Kidney (tissue), 13 donors: ENCODE measurements at regions not wholly inside any gene's neighbourhood (a gene's known extent, or its start where the extent isn't known, plus 50 kb on each side); places are given as distances from the start of the nearest gene placed in this dataset.

ENCODE experiments used
- DNase-seq, 5 donors: peaks; one replicate each; pipeline ENCODE4 v3.0.0-alpha.2; 2013 to 2020
- FAIRE-seq: peaks from 2 replicates; lab custom pipeline; 2012; peaks lifted over from hg19 to GRCh38; lab: Jason Lieb, UNC
- H3K27ac ChIP-seq, 2 donors: one replicate each; pipeline ENCODE4 v1.7.0; 2013; ENCODE audit warnings: low read depth in 2 of 2, low read length in 2 of 2, inconsistent platforms in 1 of 2
- H3K27me3 ChIP-seq: one replicate; pipeline ENCODE4 v1.7.1; 2013; ENCODE audit warnings: low read length, inconsistent platforms; ENCODE audit not compliant: control insufficient read depth, insufficient read depth
- H3K36me3 ChIP-seq, 3 donors: one replicate each; pipeline versions ENCODE4 v1.7.0 to v1.7.1; 2013; ENCODE audit warnings: low read length in 3 of 3, control low read depth in 1 of 3, inconsistent platforms in 1 of 3; ENCODE audit not compliant: insufficient read depth in 3 of 3, control insufficient read depth in 2 of 3
- H3K4me1 ChIP-seq, 3 donors: one replicate each; pipeline versions ENCODE4 v1.7.0 to v1.7.1; 2013; ENCODE audit warnings: low read length in 3 of 3, inconsistent platforms in 1 of 3, low read depth in 1 of 3; ENCODE audit not compliant: control insufficient read depth in 2 of 3, insufficient read depth in 2 of 3
- H3K4me3 ChIP-seq, 3 donors: one replicate each; pipeline versions ENCODE4 v1.7.0 to v1.8.1; 2013; ENCODE audit warnings: low read length in 3 of 3, control low read depth in 1 of 3, inconsistent platforms in 1 of 3
- H3K9ac ChIP-seq, 3 donors: one replicate each; pipeline versions ENCODE4 v1.7.0 to v1.7.1; 2013; ENCODE audit warnings: low read length in 3 of 3, control low read depth in 1 of 3, inconsistent platforms in 1 of 3
- H3K9me3 ChIP-seq, 3 donors: one replicate each; pipeline versions ENCODE4 v1.7.0 to v1.7.1; 2013; ENCODE audit warnings: low read length in 3 of 3, control low read depth in 1 of 3, inconsistent platforms in 1 of 3; ENCODE audit not compliant: control insufficient read depth in 2 of 3, insufficient read depth in 1 of 3
- intact Hi-C: fragments of 100-400 bp; cut with DNase I; formaldehyde crosslinking; loops from one replicate; pipeline ENCODE4 v1.11.1; 2022
- TF ChIP-seq, protein P1 (sequence below): IDR thresholded peaks from 3 replicates; pipeline ENCODE4 v1.5.1; 2012; ENCODE audit warnings: mild to moderate bottlenecking, moderate library complexity, borderline replicate concordance; ENCODE audit not compliant: insufficient read depth; ENCODE audit errors: extremely low read depth
- donor health status: control.
- donor health status: control.
- donor health status: control.
- donor health status: control.
- donor health status: control.
- donor health status: DM: yes; HTN: yes; CAD: no.
- donor health status: Normal renal cell carcinoma (clear cell type).

DNA sequence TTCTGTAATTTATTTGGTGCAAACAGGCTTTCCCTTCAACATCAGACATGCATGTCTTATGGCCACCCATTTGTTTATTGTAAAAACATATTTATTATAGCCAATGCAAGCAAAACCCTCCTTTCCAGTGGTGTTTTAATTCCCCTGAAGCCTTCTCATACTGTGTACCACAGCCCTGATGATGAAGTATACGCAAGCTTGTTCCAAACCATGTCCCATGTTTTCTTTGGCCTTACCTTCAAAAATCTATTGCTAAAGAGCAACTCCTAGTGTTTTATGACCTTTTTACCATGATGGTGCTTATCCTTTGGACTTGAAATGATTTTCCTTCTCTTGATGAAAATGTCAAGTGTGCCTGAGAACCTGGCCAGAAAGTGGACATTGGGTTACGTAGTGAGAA, 85.9 kb upstream of the CCDC91 start:
- H3K9ac ChIP-seq = no peak overlapping the region

DNA sequence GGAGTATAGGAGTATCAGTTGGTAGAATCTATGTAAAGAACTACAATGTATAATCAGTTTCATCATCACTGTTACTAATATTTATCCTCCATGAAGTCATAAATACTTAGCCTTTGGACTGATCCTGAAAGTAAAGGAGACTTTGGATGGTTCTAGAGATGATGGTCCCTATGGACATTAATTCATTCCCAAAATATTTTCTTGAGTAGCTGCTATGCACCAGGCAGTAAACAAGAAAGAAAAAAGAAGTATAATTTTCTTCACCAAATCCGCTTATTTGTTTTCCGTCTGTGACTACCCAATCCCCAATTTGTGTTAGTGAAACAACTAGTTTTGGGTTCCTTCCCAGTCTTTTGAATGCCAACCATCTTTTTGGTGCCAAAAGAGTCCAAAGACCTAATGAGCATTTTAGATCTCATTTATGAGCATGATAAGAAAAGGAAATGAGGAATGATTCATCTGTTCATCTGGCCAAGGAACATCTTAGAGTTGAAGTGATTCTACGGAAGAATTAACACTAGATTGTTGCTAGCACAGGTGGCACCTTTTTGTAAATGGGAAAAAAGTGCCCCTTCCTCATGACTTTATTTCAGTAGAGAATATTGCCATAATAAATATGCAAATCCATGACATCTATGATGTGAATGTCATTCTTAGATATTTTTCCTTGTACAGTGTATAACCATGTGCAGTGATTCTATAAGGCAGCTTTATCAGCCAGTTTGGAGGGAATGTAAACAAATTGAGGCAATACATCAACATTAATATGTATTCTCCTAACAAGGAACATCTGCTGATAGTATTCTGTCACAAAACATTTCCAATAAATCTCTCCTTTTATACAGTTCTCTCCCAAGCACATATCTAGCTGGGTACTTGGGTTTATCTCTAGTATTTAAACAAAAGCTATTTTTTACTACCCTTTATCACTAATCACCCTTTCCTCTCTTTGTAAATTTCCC, 85.1 kb upstream of the CCDC91 start:
- FAIRE-seq (no peak), DNase-seq (peak in 2 of 5 donors; percentile 26 to 60)
- no peak overlapping the region for H3K4me3 ChIP-seq
- no peaks in the 10 kb centered on the region for H3K36me3 ChIP-seq
- no peak overlapping the region for H3K27ac ChIP-seq
- no peaks in the 10 kb centered on the region for H3K9me3 ChIP-seq
- no peaks in the 10 kb centered on the region for H3K27me3 ChIP-seq
- TF ChIP-seq, protein P1, sequence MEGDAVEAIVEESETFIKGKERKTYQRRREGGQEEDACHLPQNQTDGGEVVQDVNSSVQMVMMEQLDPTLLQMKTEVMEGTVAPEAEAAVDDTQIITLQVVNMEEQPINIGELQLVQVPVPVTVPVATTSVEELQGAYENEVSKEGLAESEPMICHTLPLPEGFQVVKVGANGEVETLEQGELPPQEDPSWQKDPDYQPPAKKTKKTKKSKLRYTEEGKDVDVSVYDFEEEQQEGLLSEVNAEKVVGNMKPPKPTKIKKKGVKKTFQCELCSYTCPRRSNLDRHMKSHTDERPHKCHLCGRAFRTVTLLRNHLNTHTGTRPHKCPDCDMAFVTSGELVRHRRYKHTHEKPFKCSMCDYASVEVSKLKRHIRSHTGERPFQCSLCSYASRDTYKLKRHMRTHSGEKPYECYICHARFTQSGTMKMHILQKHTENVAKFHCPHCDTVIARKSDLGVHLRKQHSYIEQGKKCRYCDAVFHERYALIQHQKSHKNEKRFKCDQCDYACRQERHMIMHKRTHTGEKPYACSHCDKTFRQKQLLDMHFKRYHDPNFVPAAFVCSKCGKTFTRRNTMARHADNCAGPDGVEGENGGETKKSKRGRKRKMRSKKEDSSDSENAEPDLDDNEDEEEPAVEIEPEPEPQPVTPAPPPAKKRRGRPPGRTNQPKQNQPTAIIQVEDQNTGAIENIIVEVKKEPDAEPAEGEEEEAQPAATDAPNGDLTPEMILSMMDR = no peak
- H3K4me1 ChIP-seq = no peaks in the 10 kb centered on the region
- intact Hi-C loops = no loop called here
- H3K9ac ChIP-seq = no peak overlapping the region

More for the DNA sequence above, 85.9 kb upstream of the CCDC91 start:
- Histone ChIP-seq H3K27me3 (no peaks in the 10 kb centered on the region), H3K27ac (no peak overlapping the region), H3K36me3 (no peaks in the 10 kb centered on the region), H3K4me1 (no peaks in the 10 kb centered on the region), H3K4me3 (no peak overlapping the region), H3K9me3 (no peaks in the 10 kb centered on the region)
- DNase-seq (peak in 2 of 5 donors; percentile 33 to 71), FAIRE-seq (no peak)
- TF ChIP-seq, protein P1 = no peak
- intact Hi-C loops = no loop called here

DNA sequence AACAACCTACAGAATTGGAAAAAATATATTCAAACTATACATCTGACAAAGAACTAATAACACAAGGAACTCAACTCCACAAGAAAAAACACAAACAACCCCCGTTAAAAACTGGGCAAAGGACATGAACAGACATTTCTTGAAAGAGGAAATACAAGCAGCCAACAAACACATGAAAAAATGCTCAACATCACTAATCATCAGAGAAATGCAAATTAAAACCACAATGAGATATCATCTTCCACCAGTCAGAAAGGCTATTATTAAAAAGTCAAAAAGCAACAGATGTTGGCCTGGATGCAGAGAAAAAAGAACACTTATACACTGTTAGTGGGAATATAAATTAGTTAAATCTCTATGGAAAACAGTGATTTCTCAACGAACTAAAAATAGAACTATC, 82.6 kb upstream of the CCDC91 start:
- Histone ChIP-seq H3K4me1 (no peaks in the 10 kb centered on the region), H3K27me3 (no peaks in the 10 kb centered on the region), H3K4me3 (no peak overlapping the region), H3K27ac (no peak overlapping the region), H3K9me3 (no peaks in the 10 kb centered on the region), H3K36me3 (no peaks in the 10 kb centered on the region), H3K9ac (no peak overlapping the region)
- TF ChIP-seq, protein P1 = no peak
- FAIRE-seq = no peak
- intact Hi-C loops = no loop called here
- DNase-seq = no peak
